GM12875 (cell line): ENCODE measurements at regions not wholly inside any gene's neighbourhood (a gene's known extent, or its start where the extent isn't known, plus 50 kb on each side); places are given as distances from the start of the nearest gene placed in this dataset.

Experiments
- H3K4me3 ChIP-seq: one replicate; pipeline ENCODE4 v1.5.1; 2011; ENCODE audit warnings: low read depth, low read length, control low read depth
- TF ChIP-seq, protein P1 (sequence below): IDR thresholded peaks from 2 replicates; pipeline ENCODE4 v1.5.1; 2011; ENCODE audit warnings: low read depth, mild to moderate bottlenecking, control low read depth, inconsistent platforms, low read length, moderate library complexity, borderline replicate concordance; ENCODE audit not compliant: insufficient read depth

DNA sequence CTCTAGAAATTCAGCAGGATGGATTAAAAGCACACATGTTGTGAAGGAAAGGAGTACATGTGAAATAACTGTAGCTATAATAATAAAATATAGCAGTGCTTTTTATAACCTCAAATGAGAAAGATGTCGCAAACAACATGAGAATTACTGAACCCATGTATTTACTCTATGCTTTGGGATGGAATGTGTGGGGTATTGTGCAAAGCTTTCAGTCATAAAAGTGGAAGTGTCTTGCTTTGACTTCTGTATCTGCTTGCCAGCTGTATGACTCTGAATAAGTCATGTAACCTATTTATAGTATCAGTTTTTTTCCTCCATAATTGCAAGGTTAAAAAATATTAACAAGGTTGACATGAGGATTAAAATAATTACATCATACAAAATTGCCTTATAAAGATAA is 519.3 kb upstream of the CADM2 start:
- TF ChIP-seq, protein P1, sequence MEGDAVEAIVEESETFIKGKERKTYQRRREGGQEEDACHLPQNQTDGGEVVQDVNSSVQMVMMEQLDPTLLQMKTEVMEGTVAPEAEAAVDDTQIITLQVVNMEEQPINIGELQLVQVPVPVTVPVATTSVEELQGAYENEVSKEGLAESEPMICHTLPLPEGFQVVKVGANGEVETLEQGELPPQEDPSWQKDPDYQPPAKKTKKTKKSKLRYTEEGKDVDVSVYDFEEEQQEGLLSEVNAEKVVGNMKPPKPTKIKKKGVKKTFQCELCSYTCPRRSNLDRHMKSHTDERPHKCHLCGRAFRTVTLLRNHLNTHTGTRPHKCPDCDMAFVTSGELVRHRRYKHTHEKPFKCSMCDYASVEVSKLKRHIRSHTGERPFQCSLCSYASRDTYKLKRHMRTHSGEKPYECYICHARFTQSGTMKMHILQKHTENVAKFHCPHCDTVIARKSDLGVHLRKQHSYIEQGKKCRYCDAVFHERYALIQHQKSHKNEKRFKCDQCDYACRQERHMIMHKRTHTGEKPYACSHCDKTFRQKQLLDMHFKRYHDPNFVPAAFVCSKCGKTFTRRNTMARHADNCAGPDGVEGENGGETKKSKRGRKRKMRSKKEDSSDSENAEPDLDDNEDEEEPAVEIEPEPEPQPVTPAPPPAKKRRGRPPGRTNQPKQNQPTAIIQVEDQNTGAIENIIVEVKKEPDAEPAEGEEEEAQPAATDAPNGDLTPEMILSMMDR: no peak
- no peak overlapping the region for H3K4me3 ChIP-seq

GRCh38 chr3:84440291-84440690 is 518.5 kb upstream of the CADM2 start:
- TF ChIP-seq, protein P1: no peak
- no peak overlapping the region for H3K4me3 ChIP-seq

DNA sequence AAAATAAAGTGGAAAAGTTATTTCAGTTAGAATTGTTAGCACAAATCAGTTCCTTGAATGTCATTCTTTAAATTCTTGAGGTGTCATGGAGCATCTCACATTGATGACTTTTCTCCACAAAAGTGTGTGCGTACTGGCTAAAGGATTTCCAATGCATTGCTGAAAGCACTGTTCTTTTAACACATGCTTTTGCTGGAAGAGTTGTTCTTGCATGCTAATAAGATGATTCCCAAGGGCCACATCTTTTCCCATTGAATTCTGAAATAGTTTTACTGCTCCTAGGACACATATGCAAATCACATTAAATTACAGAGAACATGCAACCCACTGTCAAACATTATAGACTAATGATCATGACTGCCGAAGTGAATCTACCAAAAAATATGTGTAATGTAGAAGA is 516.3 kb upstream of the CADM2 start:
- TF ChIP-seq, protein P1: no peak
- no peak overlapping the region for H3K4me3 ChIP-seq

GRCh38 chr3:84444726-84445521 is 513.9 kb upstream of the CADM2 start:
- H3K4me3 ChIP-seq: no peak overlapping the region
- TF ChIP-seq, protein P1: no peak

GRCh38 chr3:84487296-84487695 is 471.5 kb upstream of the CADM2 start:
- H3K4me3 ChIP-seq: no peak overlapping the region
- TF ChIP-seq, protein P1: no peak

GRCh38 chr3:84504761-84505160 is 454.0 kb upstream of the CADM2 start:
- TF ChIP-seq, protein P1: no peak
- H3K4me3 ChIP-seq: no peak overlapping the region

GRCh38 chr3:84510007-84510406 is 448.8 kb upstream of the CADM2 start:
- H3K4me3 ChIP-seq: no peak overlapping the region
- TF ChIP-seq, protein P1: no peak
